Prostate gland (tissue), 2 donors: ENCODE measurements at regions not wholly inside any gene's neighbourhood (a gene's known extent, or its start where the extent isn't known, plus 50 kb on each side); places are given as distances from the start of the nearest gene placed in this dataset.

Experiments
- POLR2A ChIP-seq: fragments of 450-650 bp; IDR thresholded peaks from one replicate; pipeline ENCODE4 v1.6.1; 2016; ENCODE audit warnings: antibody characterized with exemption, mild to moderate bottlenecking
- POLR2AphosphoS5 ChIP-seq: sonication (generic); formaldehyde crosslinking; IDR thresholded peaks from one replicate; pipeline ENCODE4 v1.6.1; 2017; ENCODE audit warnings: antibody characterized with exemption
- TF ChIP-seq, protein P1 (sequence below), 4 experiments: fragments of 200-600 bp in 2 of 4; fragments of 450-650 bp in 2 of 4; sonication (generic) in 2 of 4; IDR thresholded peaks; 1 replicate in 3 of 4; 2 replicates in 1 of 4; pipeline ENCODE4 v1.5.1; 2016 to 2019; ENCODE audit warnings: antibody characterized with exemption in 4 of 4, mild to moderate bottlenecking in 2 of 4, moderate library complexity in 2 of 4

DNA sequence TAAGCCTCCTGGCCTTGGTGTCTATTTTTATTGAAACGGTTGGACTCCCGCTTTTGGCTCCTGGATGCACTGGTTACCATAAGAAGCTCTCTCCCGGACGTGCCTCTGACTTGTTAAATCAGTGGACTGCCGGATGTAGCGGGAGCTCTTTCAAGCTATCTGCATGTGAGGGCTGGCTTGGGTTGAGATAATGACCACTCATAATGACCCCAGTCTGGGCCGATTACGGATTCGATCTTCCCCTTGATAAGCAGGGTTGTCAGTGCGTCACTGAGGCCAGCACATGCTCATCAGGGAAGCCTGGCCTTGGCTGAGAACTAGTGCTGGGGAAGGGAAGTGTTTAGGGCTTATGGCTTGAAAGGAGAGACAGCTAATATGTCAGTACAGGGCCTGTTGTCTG lies 528.1 kb downstream of the CDH26 start:
- TF ChIP-seq, protein P1, sequence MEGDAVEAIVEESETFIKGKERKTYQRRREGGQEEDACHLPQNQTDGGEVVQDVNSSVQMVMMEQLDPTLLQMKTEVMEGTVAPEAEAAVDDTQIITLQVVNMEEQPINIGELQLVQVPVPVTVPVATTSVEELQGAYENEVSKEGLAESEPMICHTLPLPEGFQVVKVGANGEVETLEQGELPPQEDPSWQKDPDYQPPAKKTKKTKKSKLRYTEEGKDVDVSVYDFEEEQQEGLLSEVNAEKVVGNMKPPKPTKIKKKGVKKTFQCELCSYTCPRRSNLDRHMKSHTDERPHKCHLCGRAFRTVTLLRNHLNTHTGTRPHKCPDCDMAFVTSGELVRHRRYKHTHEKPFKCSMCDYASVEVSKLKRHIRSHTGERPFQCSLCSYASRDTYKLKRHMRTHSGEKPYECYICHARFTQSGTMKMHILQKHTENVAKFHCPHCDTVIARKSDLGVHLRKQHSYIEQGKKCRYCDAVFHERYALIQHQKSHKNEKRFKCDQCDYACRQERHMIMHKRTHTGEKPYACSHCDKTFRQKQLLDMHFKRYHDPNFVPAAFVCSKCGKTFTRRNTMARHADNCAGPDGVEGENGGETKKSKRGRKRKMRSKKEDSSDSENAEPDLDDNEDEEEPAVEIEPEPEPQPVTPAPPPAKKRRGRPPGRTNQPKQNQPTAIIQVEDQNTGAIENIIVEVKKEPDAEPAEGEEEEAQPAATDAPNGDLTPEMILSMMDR (IDR thresholded peaks at IDR 0.05), result no peak
- TF ChIP-seq POLR2A, result no peak
- no peak for TF ChIP-seq POLR2AphosphoS5
